NCI-H1694 (cell line): ENCODE measurements at regions not wholly inside any gene's neighbourhood (a gene's known extent, or its start where the extent isn't known, plus 50 kb on each side); places are given as distances from the start of the nearest gene placed in this dataset.
"Not testable (repeated sequence)": the region's sequence is repeated elsewhere in the genome, so short reads cannot be mapped to it uniquely, and the experiment has no call there.

ENCODE experiments used
- DNase-seq: peaks from one replicate; lab custom pipeline; 2025; lab: John Stamatoyannopoulos, UW

GRCh38 chr5:165405340-165405739, 1899.9 kb downstream of the MAT2B start:
- DNase-seq, result no peak

- no peak for DNase-seq
These were observed 1901.9 kb downstream of the MAT2B start for GRCh38 chr5:165407352-165407751.

- DNase-seq, result no peak
These were observed 1905.1 kb downstream of the MAT2B start for GRCh38 chr5:165410476-165410875.

- not testable (repeated sequence) for DNase-seq
These were observed 1906.1 kb downstream of the MAT2B start for GRCh38 chr5:165411532-165411931.

GRCh38 chr5:165420493-165420892, 1915.1 kb downstream of the MAT2B start:
- DNase-seq, result no peak

GRCh38 chr5:165423697-165424299, 1918.4 kb downstream of the MAT2B start:
- no peak for DNase-seq

- DNase-seq, result no peak
These were observed 1920.2 kb downstream of the MAT2B start for GRCh38 chr5:165425594-165425993.

- no peak for DNase-seq
These were observed 1943.3 kb downstream of the MAT2B start for GRCh38 chr5:165448753-165449152.

GRCh38 chr5:165457859-165458481, 1952.6 kb downstream of the MAT2B start:
- peak; percentile 22 for DNase-seq

GRCh38 chr5:165459232-165459631, 1953.8 kb downstream of the MAT2B start:
- no peak for DNase-seq

GRCh38 chr5:165460911-165461310, 1955.5 kb downstream of the MAT2B start:
- DNase-seq, result no peak

- DNase-seq, result no peak
These were observed 1972.1 kb downstream of the MAT2B start for GRCh38 chr5:165477546-165477945.

GRCh38 chr5:165495829-165496380, 1990.5 kb downstream of the MAT2B start:
- no peak for DNase-seq

- no peak for DNase-seq
These were observed 1992.3 kb downstream of the MAT2B start for GRCh38 chr5:165497707-165498106.

- DNase-seq, result no peak
These were observed 1997.7 kb downstream of the MAT2B start for GRCh38 chr5:165502893-165503691.

- no peak for DNase-seq
These were observed 1999.3 kb downstream of the MAT2B start for GRCh38 chr5:165504674-165505073.

GRCh38 chr5:165508286-165508685, 2002.9 kb downstream of the MAT2B start:
- no peak for DNase-seq

GRCh38 chr5:165508861-165509260, 2003.4 kb downstream of the MAT2B start:
- DNase-seq, result no peak

GRCh38 chr5:165521816-165522610, 2016.6 kb downstream of the MAT2B start:
- no peak for DNase-seq

- DNase-seq, result no peak
These were observed 2019.9 kb downstream of the MAT2B start for GRCh38 chr5:165525271-165525670.

- no peak for DNase-seq
These were observed 2020.9 kb downstream of the MAT2B start for GRCh38 chr5:165526357-165526756.

- no peak for DNase-seq
These were observed 2022.2 kb downstream of the MAT2B start for GRCh38 chr5:165527577-165527976.
